ENCODE measurements at regions not wholly inside any gene's neighbourhood (a gene's known extent, or its start where the extent isn't known, plus 50 kb on each side); places are given as distances from the start of the nearest gene placed in this dataset.

GRCh38 chr17:77460514-77461046 lies 319.8 kb downstream of the SEC14L1 start:
- no peak for TF ChIP-seq TAF1 (conservative IDR thresholded peaks at IDR 0.05)
- no peak for TF ChIP-seq RAD21 (IDR thresholded peaks at IDR 0.05)
- TF ChIP-seq CTCF (IDR thresholded peaks at IDR 0.05; ENCODE audit: low read depth, low read length, missing input control): no peak
- no peak for TF ChIP-seq FOXA1 (IDR thresholded peaks at IDR 0.05)
- no peak for TF ChIP-seq ATF3 (IDR thresholded peaks at IDR 0.05)
- no peak for TF ChIP-seq REST (IDR thresholded peaks at IDR 0.05)
- TF ChIP-seq HNF4A (conservative IDR thresholded peaks at IDR 0.05): no peak
- TF ChIP-seq YY1 (IDR thresholded peaks at IDR 0.05): no peak
- TF ChIP-seq ZBTB33 (IDR thresholded peaks at IDR 0.05): no peak
- no peak for TF ChIP-seq MAX (IDR thresholded peaks at IDR 0.05)

Data from liver (tissue), 3 donors.